ENCODE measurements at regions not wholly inside any gene's neighbourhood (a gene's known extent, or its start where the extent isn't known, plus 50 kb on each side); places are given as distances from the start of the nearest gene placed in this dataset.

DNA sequence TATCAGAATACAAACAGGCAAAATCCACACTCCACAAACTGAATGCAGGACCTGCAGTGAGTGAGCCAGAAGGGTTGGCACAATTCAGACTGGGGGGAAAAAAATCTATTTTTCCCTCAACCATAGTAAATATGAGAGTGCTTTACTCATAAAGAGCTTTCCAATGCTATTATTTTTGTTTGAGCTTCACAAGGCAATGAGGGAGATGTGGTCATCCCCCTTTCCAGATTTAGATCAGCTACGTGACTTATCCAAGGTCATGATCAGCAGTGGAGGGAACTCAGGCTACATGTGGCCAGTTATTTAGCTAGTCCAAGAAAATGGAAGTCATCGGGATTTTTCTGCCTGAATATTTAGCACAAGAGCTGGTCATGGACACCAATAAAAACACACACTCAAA, 120.4 kb upstream of the KLF7 start:
- TF ChIP-seq TARDBP (IDR thresholded peaks at IDR 0.05) (no peak), LEF1 (IDR thresholded peaks at IDR 0.05; ENCODE audit: borderline replicate concordance) (no peak), FOXM1 (IDR thresholded peaks at IDR 0.05; ENCODE audit: borderline replicate concordance) (no peak), ELF4 (IDR thresholded peaks at IDR 0.05) (no peak), FOXA1 (IDR thresholded peaks at IDR 0.05) (no peak), NFRKB (IDR thresholded peaks at IDR 0.05) (no peak), SUZ12 (IDR thresholded peaks at IDR 0.05) (no peak), FOXK2 (IDR thresholded peaks at IDR 0.05) (no peak), ZNF384 (IDR thresholded peaks at IDR 0.05) (no peak), SP1 (IDR thresholded peaks at IDR 0.05) (no peak), ARNT (IDR thresholded peaks at IDR 0.05) (no peak)
- TF ChIP-seq, protein P1, sequence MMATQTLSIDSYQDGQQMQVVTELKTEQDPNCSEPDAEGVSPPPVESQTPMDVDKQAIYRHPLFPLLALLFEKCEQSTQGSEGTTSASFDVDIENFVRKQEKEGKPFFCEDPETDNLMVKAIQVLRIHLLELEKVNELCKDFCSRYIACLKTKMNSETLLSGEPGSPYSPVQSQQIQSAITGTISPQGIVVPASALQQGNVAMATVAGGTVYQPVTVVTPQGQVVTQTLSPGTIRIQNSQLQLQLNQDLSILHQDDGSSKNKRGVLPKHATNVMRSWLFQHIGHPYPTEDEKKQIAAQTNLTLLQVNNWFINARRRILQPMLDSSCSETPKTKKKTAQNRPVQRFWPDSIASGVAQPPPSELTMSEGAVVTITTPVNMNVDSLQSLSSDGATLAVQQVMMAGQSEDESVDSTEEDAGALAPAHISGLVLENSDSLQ (IDR thresholded peaks at IDR 0.05), result no peak
